Stimulated activated memory B cell treated with anti-CD40 and anti-IgM and Interleukin-4, amounts not matched to agents 10 μg/mL and 1 μg/mL and 100 μg/mL, for 72 hours (primary cell): ENCODE measurements at regions not wholly inside any gene's neighbourhood (a gene's known extent, or its start where the extent isn't known, plus 50 kb on each side); places are given as distances from the start of the nearest gene placed in this dataset.

Source experiments
- ATAC-seq: fragments of 150-1000 bp; cut with Tn5 transposase; 2 replicates; pipeline ENCODE4 v1.10.0; 2021
- H3K27ac Mint-ChIP-seq: one replicate; pipeline ENCODE4 v1.8.0; 2022; ENCODE audit warnings: mild to moderate bottlenecking, mixed read lengths
- H3K27me3 Mint-ChIP-seq: one replicate; pipeline ENCODE4 v1.8.0; 2022; ENCODE audit warnings: mixed read lengths
- H3K36me3 Mint-ChIP-seq: one replicate; pipeline ENCODE4 v1.8.0; 2022; ENCODE audit warnings: mixed read lengths
- H3K4me1 Mint-ChIP-seq: one replicate; pipeline ENCODE4 v1.8.0; 2022; ENCODE audit warnings: mixed read lengths
- H3K4me3 Mint-ChIP-seq: one replicate; pipeline ENCODE4 v1.8.0; 2022; ENCODE audit warnings: mild to moderate bottlenecking, moderate library complexity, mixed read lengths
- H3K9me3 Mint-ChIP-seq: one replicate; pipeline ENCODE4 v1.8.0; 2022; ENCODE audit warnings: mixed read lengths

GRCh38 chr12:93022603-93023340 lies 93.7 kb upstream of the EEA1 start:
- no peaks in the 10 kb centered on the region for H3K4me1 Mint-ChIP-seq
- H3K36me3 Mint-ChIP-seq, result peaks cover 10% of the 10 kb centered on the region
- no peaks in the 10 kb centered on the region for H3K9me3 Mint-ChIP-seq
- no peak for ATAC-seq
- H3K27me3 Mint-ChIP-seq, result no peaks in the 10 kb centered on the region
- no peak overlapping the region for H3K4me3 Mint-ChIP-seq
- H3K27ac Mint-ChIP-seq, result no peak overlapping the region

- H3K4me1 Mint-ChIP-seq, result no peaks in the 10 kb centered on the region
- no peak overlapping the region for H3K4me3 Mint-ChIP-seq
- no peaks in the 10 kb centered on the region for H3K27me3 Mint-ChIP-seq
- H3K27ac Mint-ChIP-seq, result no peak overlapping the region
- peak; percentile 70 for ATAC-seq
- H3K36me3 Mint-ChIP-seq, result no peaks in the 10 kb centered on the region
- H3K9me3 Mint-ChIP-seq, result no peaks in the 10 kb centered on the region
Observed at GRCh38 chr12:93025145-93026103, 96.3 kb upstream of the EEA1 start.

DNA sequence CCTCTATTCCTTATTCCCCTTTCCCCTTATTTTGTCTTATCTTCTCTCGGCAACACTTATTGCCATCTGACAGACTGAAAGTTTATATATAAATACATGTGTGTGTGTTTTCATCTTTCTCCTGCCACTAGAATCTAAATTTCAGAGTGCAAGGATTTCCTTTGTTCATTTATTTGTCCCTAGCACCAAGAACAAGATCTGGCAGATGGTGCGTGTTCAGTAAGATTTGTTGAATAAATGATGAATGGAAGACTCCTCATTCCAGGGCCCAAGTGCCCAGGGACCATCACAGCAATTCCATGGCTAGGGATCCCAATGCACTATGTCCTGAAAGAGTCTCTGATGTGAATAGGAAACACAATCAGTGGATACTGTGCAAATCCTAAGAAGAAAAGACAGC lies 97.9 kb upstream of the EEA1 start:
- Mint-ChIP-seq H3K36me3 (no peaks in the 10 kb centered on the region), H3K27ac (no peak overlapping the region), H3K27me3 (no peaks in the 10 kb centered on the region), H3K4me1 (no peaks in the 10 kb centered on the region), H3K9me3 (no peaks in the 10 kb centered on the region), H3K4me3 (no peak overlapping the region)
- ATAC-seq, result no peak

DNA sequence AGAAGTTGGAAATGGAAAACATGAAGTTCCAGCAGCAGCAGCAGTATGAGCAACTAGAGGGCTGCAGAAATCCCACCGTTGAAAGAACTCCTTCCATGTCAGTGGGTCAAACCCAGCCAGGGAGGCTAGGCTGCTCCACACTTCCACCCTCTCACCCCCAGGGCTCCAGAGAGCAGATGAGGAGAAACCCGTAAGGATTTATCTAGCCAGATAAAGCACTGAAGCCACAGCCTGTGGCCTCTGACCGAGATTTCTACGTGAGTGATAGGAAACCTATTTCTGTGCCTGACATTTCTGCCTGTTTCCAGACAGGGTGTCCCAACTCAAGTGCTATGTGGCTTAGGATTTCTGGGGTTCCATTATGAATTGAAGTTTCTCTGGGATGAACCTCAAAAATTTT lies 100.0 kb upstream of the EEA1 start:
- no peak for ATAC-seq
- Mint-ChIP-seq H3K4me3 (no peak overlapping the region), H3K9me3 (no peaks in the 10 kb centered on the region), H3K4me1 (no peaks in the 10 kb centered on the region), H3K27me3 (no peaks in the 10 kb centered on the region), H3K36me3 (no peaks in the 10 kb centered on the region), H3K27ac (no peak overlapping the region)

GRCh38 chr12:93031028-93031427 lies 101.9 kb upstream of the EEA1 start:
- no peak overlapping the region for H3K4me3 Mint-ChIP-seq
- H3K27me3 Mint-ChIP-seq, result no peaks in the 10 kb centered on the region
- H3K27ac Mint-ChIP-seq, result no peak overlapping the region
- no peak for ATAC-seq
- H3K36me3 Mint-ChIP-seq, result no peaks in the 10 kb centered on the region
- H3K9me3 Mint-ChIP-seq, result no peaks in the 10 kb centered on the region
- no peaks in the 10 kb centered on the region for H3K4me1 Mint-ChIP-seq

- H3K27me3 Mint-ChIP-seq, result no peaks in the 10 kb centered on the region
- no peak for ATAC-seq
- no peaks in the 10 kb centered on the region for H3K9me3 Mint-ChIP-seq
- H3K27ac Mint-ChIP-seq, result no peak overlapping the region
- H3K4me3 Mint-ChIP-seq, result no peak overlapping the region
- H3K4me1 Mint-ChIP-seq, result no peaks in the 10 kb centered on the region
- no peaks in the 10 kb centered on the region for H3K36me3 Mint-ChIP-seq
Observed at GRCh38 chr12:93032758-93033157, 103.7 kb upstream of the EEA1 start.

DNA sequence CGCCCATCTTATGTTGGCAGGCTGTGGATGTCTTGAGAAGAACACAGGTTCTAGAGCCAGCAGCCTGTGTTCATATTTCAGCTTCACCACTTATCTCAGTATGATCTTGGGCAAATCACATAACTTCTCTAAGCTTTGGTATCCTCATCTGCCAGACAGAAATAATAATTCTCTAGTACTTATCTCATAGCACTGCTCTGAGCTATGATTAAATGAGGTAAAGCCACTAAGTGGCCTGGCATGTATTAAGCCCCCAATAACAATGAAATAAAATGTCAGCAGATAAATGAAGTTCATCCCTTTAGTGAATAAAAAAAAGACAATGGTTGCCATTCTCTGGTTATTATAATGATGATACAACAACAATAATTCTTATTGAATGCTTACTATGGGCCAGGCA lies 104.9 kb upstream of the EEA1 start:
- no peaks in the 10 kb centered on the region for H3K27me3 Mint-ChIP-seq
- H3K4me1 Mint-ChIP-seq, result no peaks in the 10 kb centered on the region
- H3K36me3 Mint-ChIP-seq, result no peaks in the 10 kb centered on the region
- no peak for ATAC-seq
- H3K4me3 Mint-ChIP-seq, result no peak overlapping the region
- H3K27ac Mint-ChIP-seq, result no peak overlapping the region
- H3K9me3 Mint-ChIP-seq, result no peaks in the 10 kb centered on the region

DNA sequence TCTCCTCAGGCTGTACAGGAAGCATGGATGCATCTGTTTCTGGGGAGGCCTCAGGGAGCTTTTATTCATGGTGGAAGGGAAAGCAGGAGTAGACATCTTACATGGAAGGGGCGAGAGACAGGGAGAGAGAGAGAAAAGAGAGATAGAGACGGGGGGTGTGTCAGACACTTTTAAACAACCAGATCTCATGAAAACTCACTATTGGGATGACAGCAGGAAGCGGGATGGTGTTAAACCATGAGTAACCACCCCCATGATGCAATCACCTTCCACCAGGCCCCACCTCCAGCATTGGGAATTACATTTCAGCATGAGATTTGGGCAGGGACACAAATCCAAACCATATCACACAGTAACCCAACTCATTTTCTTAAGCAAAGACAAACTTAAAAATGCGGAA lies 110.0 kb upstream of the EEA1 start:
- H3K27me3 Mint-ChIP-seq, result no peaks in the 10 kb centered on the region
- no peaks in the 10 kb centered on the region for H3K9me3 Mint-ChIP-seq
- peaks cover 6% of the 10 kb centered on the region for H3K4me1 Mint-ChIP-seq
- H3K36me3 Mint-ChIP-seq, result no peaks in the 10 kb centered on the region
- ATAC-seq, result no peak
- no peak overlapping the region for H3K27ac Mint-ChIP-seq
- no peak overlapping the region for H3K4me3 Mint-ChIP-seq

GRCh38 chr12:93039930-93040329 lies 110.8 kb upstream of the EEA1 start:
- H3K4me1 Mint-ChIP-seq, result peaks cover 6% of the 10 kb centered on the region
- no peak overlapping the region for H3K4me3 Mint-ChIP-seq
- no peak for ATAC-seq
- no peaks in the 10 kb centered on the region for H3K36me3 Mint-ChIP-seq
- no peaks in the 10 kb centered on the region for H3K9me3 Mint-ChIP-seq
- H3K27ac Mint-ChIP-seq, result no peak overlapping the region
- H3K27me3 Mint-ChIP-seq, result no peaks in the 10 kb centered on the region

GRCh38 chr12:93040367-93040766 lies 111.3 kb upstream of the EEA1 start:
- Mint-ChIP-seq H3K4me3 (no peak overlapping the region), H3K4me1 (peaks cover 6% of the 10 kb centered on the region), H3K9me3 (no peaks in the 10 kb centered on the region), H3K36me3 (no peaks in the 10 kb centered on the region), H3K27ac (no peak overlapping the region), H3K27me3 (no peaks in the 10 kb centered on the region)
- no peak for ATAC-seq

- Mint-ChIP-seq H3K4me3 (no peak overlapping the region), H3K27ac (no peak overlapping the region)
Observed at GRCh38 chr12:93041416-93041815, 112.3 kb upstream of the EEA1 start.

GRCh38 chr12:93042283-93042682 lies 113.2 kb upstream of the EEA1 start:
- no peak overlapping the region for H3K27ac Mint-ChIP-seq
- H3K27me3 Mint-ChIP-seq, result no peaks in the 10 kb centered on the region
- H3K4me1 Mint-ChIP-seq, result peaks cover 6% of the 10 kb centered on the region
- H3K9me3 Mint-ChIP-seq, result no peaks in the 10 kb centered on the region
- H3K36me3 Mint-ChIP-seq, result no peaks in the 10 kb centered on the region
- ATAC-seq, result no peak
- H3K4me3 Mint-ChIP-seq, result no peak overlapping the region

More at GRCh38 chr12:93041416-93041815, 112.3 kb upstream of the EEA1 start:
- H3K36me3 Mint-ChIP-seq, result no peaks in the 10 kb centered on the region
- ATAC-seq, result no peak
- H3K9me3 Mint-ChIP-seq, result no peaks in the 10 kb centered on the region
- H3K4me1 Mint-ChIP-seq, result peaks cover 6% of the 10 kb centered on the region
- H3K27me3 Mint-ChIP-seq, result no peaks in the 10 kb centered on the region

DNA sequence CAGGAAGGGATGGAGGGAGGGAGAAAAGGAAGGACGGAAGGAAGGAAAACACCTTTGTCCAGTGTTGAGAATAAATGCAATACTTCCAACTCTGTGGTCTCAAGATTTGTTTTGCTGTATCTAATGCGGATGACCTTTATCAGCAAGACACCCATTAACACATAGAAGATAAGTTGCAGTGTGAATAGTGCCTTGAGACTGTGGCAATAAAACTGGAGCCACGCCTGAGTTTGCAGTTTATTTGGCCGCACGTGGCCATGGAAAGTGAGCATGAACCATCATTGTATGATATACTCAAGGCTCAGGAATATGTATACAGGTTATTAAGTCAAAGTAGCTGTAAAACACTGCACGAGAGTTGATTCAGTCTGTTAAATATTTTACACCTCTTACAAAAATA lies 113.6 kb upstream of the EEA1 start:
- no peaks in the 10 kb centered on the region for H3K9me3 Mint-ChIP-seq
- no peak overlapping the region for H3K4me3 Mint-ChIP-seq
- H3K27ac Mint-ChIP-seq, result no peak overlapping the region
- ATAC-seq, result no peak
- H3K27me3 Mint-ChIP-seq, result no peaks in the 10 kb centered on the region
- no peaks in the 10 kb centered on the region for H3K36me3 Mint-ChIP-seq
- peaks cover 6% of the 10 kb centered on the region for H3K4me1 Mint-ChIP-seq

DNA sequence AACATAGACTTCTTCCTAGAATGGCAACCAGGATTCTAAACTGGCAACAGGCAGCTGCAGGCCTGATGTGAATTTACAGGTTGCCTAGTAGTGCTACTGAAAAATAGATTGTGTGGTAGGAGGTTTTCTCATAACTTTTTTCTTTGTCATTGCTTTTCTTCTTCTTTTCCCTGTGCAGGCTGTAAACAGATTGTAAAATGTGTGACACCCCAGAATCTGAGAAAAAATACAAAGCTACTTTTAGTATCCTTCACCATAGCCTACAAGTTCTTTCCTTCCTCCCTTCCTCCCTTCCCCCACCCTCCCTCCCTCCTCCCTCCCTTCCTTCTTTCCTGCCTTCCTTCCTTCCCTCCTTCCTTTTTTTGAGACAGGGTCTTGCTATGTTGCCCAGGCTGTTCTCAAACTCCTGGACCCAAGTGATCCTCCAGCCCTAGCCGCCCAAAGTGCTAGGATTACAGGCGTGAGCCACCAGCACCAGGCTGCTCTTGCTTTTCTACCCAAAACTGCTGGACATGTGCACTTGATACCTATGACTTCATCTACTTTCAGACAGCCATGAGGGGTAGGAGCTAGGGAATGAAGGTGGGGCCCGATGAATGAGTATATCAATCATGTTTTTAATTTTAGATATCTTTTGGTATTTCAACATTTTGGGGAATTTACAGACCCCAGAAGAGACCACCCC lies 114.2 kb upstream of the EEA1 start:
- H3K9me3 Mint-ChIP-seq, result no peaks in the 10 kb centered on the region

DNA sequence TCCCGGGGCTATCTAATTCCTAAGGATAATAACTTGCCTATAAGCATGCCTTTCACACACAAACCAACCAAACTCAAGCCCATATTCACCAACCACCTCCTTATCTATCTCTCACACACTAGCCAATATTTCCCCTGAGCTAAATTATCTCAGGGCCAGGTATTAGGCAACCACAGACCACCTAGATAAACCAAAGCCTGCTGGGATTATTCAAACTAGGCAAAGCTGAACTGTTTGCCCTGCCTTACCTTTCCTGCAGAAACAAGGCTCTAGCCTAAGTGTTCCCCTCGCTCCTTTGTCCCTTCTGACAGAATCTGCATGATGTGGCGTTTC lies 114.7 kb upstream of the EEA1 start:
- H3K36me3 Mint-ChIP-seq, result no peaks in the 10 kb centered on the region
- H3K27ac Mint-ChIP-seq, result no peak overlapping the region
- H3K27me3 Mint-ChIP-seq, result no peaks in the 10 kb centered on the region
- H3K4me3 Mint-ChIP-seq, result no peak overlapping the region
- H3K4me1 Mint-ChIP-seq, result peaks cover 6% of the 10 kb centered on the region
- no peak for ATAC-seq
- H3K9me3 Mint-ChIP-seq, result no peaks in the 10 kb centered on the region

More for the DNA sequence above, 114.2 kb upstream of the EEA1 start:
- no peak overlapping the region for H3K4me3 Mint-ChIP-seq
- ATAC-seq, result no peak
- no peaks in the 10 kb centered on the region for H3K36me3 Mint-ChIP-seq
- H3K27ac Mint-ChIP-seq, result no peak overlapping the region
- no peaks in the 10 kb centered on the region for H3K27me3 Mint-ChIP-seq
- H3K4me1 Mint-ChIP-seq, result peaks cover 6% of the 10 kb centered on the region
